SIG-M5 treated with dmso at 0.1 percent for 504 hours (cell line): ENCODE measurements at regions not wholly inside any gene's neighbourhood (a gene's known extent, or its start where the extent isn't known, plus 50 kb on each side); places are given as distances from the start of the nearest gene placed in this dataset.
A peak's percentile ranks its signal among the peaks of the same experiment; 100 is the strongest.

Experiments used
- DNase-seq: peaks from one replicate; lab custom pipeline; 2025; ENCODE audit not compliant: unreplicated experiment; lab: John Stamatoyannopoulos, UW

DNA sequence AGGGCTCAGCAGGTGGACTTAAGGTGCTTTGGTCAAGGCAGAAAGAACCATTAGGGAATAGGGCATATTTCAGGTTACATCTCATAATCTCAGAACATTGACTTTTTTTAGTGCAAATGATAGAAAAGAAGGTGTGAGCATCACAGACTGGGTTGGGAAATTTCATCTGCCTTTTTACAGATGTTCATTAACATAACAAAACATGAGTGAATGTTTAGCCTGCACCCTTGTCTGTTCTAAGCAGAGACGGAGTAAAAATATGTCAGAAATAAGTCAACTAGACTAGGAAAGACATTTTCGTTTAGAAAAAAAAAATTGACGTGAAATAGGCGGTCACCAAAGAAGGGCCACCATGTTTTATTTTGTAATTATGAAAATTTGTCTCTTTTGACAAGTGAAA lies 127.5 kb upstream of the CDH13 start:
- no peak for DNase-seq

- no peak for DNase-seq
These were observed 129.6 kb upstream of the CDH13 start for GRCh38 chr16:82497139-82497538.

DNA sequence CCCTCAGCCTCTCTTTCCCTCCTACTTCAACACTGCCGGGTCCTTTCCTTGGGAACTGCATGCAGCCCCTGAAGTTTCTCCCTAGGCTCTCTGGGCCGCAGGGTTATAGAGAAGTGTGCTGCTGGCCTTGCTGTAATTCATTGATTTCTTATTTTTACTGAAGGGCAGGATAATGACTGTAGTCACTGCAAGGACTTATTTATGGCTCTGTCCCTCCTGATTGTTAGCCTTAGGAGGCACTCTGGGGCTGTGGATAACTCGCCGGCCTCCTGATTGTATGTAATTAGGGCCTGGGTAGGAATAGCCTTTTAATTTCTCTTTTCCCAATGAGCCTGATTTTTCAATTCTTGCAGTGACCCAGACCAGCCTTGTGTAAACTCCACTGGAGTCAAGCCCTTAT lies 138.3 kb upstream of the CDH13 start:
- no peak for DNase-seq

DNA sequence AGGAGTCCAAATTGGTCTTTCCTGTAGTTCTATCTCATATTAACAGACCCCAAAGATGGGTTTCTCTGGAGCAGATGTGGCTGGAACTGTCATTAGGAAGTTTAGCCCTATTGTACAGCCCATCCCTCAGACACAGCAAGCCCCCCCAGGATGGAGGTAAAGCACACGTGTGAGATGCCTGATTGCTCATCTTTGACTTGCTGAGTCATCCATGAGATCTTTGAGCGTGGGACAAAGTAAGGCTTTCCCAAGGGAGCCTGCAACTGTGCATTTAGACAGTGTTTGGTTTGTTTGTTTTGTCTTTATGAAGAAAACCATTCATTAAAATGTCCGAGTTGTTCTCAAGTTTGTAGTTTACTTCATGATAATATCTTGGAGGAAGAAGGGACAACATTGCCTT lies 145.3 kb upstream of the CDH13 start:
- DNase-seq = no peak

- DNase-seq = no peak
These were observed 150.0 kb upstream of the CDH13 start for GRCh38 chr16:82476786-82477185.

DNA sequence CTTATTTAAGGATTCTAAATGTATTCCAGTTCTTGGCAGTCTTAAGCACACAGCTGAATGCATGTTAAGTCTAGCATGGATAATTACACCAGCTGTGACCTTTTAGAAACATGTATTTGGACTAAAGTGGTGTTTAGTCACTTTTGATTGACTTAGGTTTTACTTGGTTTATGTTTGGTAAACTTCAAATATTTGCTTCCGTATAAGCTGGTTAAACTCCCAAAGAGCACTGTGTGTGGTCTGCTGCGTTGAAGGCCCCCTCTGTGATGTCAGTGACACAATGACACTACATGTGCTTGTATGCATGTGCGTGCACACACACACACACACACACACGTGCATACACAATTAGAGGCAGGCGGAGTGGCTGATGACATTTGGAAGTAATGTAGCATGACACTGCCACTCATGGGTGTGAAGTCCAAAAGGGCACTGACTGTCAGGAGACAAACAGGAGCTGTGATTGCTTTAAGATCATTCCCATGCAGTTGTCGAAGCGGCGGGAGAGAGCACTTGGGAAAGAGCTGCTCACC lies 156.1 kb upstream of the CDH13 start:
- DNase-seq = no peak

GRCh38 chr16:82470016-82470415 lies 156.8 kb upstream of the CDH13 start:
- no peak for DNase-seq

DNA sequence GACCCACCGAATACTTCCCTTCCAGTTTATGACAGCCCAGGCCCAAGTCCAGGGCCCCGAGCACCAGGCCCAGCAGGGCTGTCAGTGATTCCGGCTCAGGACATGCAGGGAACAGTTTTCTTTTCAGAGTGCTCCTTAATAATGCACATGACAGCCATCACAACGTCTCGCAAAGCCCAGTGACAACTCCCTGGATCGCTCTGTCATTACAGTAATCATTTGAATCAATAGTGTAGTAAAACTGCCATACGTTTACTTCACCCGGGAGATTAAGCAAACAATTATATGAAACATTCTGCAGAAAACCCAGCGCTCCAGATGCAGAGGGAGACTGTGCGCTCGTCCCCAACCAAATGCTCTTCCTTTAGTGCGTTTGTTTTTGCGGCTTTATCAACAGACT lies 162.6 kb upstream of the CDH13 start:
- DNase-seq = no peak

DNA sequence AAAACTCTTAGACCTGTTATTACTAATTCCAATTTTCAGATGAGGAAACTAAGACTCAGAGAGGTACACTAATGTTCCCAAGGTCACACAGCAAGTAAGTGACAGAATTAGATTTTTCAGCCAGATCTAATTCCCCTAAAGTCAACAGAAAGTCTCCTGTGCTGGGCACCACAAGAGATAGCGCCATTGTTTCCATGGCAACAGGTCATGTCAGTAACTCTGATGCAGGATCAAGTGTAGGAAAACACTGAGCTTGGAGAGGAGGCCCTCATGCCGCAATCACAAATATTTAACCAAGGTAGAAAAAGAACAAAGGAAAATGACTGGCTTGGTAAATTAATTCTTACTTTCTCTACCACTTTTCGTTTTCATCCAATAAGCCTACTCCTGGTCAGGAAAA lies 166.0 kb upstream of the CDH13 start:
- no peak for DNase-seq

DNA sequence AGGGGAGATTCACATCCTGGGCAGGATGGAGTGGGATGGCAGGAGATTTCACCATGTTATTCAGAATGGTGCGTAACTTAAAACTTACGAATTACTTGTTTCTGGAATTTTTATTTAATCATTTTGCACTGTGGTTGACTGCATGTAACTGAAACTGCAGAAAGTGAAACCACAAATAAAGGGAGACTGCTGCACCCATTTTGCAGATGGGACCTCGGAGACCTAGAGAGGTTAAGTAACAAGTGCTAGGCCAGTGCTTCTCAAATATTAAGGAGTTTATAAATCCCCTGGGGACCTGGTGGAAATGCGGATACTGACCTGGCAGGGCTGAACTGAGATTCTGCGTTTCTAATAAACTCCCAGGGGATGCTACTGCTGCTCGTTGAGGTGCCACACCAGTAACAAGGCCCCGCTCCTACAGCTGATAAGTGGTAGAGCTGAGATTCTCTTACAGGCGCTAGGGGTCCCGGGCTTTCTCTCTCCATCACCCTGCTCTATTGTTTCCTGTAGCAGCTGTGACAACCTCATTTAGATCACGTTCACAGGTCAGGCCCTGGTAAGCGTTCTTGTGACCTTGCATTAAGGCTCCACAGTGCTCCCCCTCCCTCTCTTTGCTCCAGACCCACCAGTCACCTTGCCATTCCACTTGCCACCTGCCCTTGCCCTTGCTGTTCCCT lies 167.1 kb upstream of the CDH13 start:
- no peak for DNase-seq

- peak; percentile 59 for DNase-seq
These were observed 170.1 kb upstream of the CDH13 start for GRCh38 chr16:82456683-82457082.

DNA sequence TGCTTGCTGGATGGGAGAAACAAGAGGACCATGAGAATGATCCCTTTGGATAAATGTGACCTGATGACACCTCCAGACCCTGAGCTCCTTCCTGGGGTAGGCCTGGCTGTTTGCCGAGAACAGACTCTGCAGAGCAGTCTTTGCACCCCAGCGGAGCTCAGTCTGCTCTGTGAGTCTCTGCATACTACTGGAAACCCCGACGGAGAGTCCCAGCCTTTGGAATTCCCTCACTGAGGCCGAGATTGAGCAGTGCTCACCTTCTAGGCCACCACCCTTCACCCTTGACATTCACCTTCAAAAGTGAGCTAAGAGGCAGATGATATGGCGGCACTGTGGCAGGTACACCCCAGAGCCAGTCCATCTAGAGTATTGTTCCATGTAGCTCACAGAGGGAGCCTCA lies 172.2 kb upstream of the CDH13 start:
- DNase-seq = no peak

DNA sequence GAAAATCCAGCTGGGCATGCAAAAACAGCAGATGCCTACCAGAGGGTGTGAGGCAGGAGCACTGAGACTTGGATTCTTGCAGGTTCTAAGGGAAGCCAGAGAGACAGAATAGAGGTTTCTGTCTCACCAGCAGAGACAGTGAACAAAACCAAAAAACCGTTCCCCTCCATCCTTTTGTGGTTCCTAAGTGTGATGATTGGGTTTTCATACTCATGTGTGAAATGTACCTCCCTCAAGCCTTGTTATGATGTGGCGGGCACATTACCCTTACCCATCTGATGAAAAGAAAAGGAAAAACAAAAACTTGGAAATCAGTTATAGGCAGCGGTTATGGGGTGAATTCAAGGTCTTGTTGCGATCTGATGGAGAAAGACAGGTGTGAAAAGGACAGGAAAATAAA lies 172.6 kb upstream of the CDH13 start:
- no peak for DNase-seq

DNA sequence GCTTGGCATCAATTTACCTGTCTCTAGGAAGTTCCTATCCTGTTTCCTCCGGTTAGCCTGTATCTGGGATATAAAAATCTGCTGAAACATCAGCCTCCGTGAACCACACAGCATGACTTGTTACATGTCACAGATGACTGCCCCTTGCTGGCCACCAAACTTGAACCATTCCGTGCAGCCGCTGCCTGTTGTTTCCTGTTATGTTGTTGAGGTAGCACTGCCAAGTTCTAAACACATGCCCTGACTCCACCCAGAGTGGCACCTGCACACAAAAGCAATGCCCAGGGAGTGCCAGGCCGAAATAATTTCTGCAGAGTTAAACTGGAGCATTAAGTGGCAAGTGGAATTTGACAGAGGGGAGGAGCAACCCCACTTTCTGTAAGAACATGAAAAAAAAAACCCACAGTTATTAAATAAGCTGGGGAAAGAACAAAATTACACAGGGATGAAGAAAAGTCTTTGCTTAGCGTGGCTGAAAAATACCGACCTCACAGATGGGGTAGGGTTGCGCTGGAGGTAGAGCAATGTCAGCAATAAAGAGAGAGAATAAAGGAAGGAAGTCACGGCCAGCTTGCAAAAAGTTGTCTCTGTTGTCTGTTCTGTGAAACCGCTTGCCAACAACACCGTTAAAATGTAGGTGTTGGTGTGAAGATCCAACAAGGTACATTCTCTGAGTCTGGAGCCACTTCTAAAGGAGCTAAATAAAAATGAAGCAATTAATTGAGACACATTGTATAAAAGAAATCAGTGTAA lies 174.6 kb upstream of the CDH13 start:
- DNase-seq = no peak

- DNase-seq = no peak
These were observed 175.3 kb upstream of the CDH13 start for GRCh38 chr16:82451449-82451848.

DNA sequence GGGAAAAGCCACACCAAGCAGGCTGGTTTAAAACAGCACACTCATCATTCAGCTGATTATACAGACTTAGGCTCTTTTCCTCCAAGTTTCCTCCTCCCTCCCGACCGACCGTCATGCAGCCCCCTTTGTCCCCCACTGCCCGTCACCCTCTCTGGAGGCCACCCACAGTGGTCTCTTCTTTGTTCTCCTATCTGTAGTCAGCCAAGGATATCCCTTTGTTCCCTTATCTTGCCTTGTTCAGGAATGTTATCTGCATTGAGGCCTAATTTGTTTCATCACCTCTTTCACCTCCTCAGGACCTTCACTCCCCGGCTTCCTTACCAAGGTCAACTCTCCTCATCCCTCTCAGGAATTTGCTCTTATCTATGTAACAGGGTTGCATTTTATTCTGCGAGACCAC lies 186.4 kb upstream of the CDH13 start:
- no peak for DNase-seq

GRCh38 chr16:82439678-82440293 lies 187.0 kb upstream of the CDH13 start:
- DNase-seq = no peak

DNA sequence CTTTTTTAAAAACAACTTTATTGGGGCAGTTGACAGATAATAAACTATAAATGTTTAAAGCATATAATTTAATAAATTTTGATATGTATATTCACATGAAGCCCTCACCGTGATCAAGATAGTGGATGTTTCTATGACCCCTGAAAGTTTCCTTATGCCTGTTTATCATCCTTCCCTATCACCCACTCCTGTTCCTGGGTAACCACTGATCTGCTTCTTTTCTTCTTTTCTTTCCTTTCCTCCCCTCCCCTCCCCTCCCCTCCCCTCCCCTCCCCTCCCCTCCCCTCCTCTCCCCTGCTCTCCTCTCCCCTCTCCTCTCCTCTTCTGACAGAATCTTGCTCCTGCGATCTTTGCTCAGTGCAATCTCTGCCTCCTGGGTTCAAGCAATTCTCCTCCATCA lies 193.7 kb upstream of the CDH13 start:
- DNase-seq = no peak

DNA sequence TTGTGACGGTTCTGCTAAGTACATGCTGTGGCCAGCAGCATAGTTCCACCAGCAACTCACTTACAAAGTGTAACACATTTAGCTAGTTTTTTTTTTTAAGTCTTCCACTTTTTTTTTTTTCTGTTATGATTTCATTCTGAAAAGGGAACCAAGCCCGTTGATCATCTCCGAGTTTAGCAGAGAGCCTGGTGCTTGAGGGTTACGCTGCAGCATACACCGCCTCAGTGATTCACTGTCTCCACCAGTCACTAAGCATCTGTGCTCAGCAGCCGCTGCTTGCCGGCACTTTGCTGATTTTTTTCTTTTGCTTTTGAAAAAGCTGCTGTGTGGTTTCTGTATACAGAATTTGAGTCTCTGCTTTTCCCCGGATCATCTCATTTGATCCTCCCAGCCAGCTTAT lies 194.5 kb upstream of the CDH13 start:
- DNase-seq = no peak

DNA sequence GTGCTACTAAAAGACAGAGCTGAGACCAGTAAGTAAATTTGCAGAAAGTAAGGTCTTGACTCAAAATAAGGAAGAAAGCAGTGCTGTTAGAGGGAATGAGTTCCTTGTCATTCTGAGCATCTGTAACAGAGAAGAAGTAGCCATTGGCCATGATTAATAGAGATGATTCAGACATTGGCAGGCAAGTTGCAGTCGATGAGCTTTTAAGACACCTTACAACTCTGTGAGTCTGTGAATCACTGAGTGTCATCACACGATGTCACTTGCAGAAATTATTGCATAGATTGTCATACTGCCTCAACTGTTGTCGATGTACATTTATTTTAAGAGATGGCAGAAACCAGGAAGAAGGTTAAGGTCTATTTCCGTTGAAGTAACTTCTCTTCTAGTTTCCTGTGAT lies 201.1 kb upstream of the CDH13 start:
- no peak for DNase-seq

DNA sequence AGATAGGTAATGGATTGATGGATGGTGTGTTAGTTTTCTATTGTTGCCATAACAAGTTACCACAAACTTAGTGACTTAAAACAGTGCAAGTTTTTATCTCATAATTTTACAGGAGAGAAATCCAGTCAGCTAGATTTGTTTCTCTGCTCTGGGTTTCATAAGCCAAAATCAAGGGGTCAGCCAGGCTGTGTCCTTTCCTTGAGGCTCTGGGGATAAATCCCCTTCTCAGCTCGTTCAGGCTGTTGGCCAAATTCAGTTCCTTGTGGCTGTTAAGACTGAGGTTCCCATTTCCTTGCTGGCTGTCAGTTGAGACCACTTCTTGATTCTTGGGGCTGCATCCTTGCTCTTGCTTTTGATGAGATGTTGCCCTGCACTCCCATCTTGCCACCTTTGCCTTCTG lies 204.9 kb upstream of the CDH13 start:
- DNase-seq = no peak

GRCh38 chr16:82419332-82419731 lies 207.4 kb upstream of the CDH13 start:
- no peak for DNase-seq
